ENCODE measurements at regions not wholly inside any gene's neighbourhood (a gene's known extent, or its start where the extent isn't known, plus 50 kb on each side); places are given as distances from the start of the nearest gene placed in this dataset.

DNA sequence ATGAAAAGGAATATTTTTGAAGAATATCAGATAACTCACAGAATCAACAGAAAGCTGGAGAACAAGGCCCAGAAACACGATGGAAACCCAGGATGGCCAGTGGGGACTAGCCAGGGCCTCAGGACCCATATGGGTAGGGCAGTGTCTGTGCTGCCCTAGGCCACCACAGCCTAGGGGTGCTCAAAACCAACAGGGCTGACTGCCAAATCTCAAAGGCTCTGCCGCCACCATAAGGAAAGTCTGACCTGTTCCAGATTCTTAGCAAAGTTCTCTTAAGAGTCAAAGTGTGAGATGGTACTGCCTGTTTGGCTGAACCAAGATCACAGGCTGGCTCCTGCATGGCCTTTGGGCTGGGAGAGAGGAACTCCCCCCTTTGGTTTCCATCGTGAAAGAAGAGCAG is 164.7 kb upstream of the CTTNBP2NL start (continued):
- TF ChIP-seq NCOA4 (IDR thresholded peaks at IDR 0.05; ENCODE audit: partially characterized antibody) (no peak), ZNF780A (CRISPR knock-in tag; IDR thresholded peaks at IDR 0.05) (no peak), XRCC3 (IDR thresholded peaks at IDR 0.05) (no peak), NR4A1 (CRISPR knock-in tag; IDR thresholded peaks at IDR 0.05) (no peak), NR4A1 (tag; IDR thresholded peaks at IDR 0.05) (no peak), ARNT (IDR thresholded peaks at IDR 0.05) (no peak), POLR3G (IDR thresholded peaks at IDR 0.05; ENCODE audit: extremely low read depth, insufficient read length, insufficient replicate concordance) (no peak), ZFP1 (CRISPR knock-in tag; IDR thresholded peaks at IDR 0.05) (no peak), YY1 (IDR thresholded peaks at IDR 0.05; ENCODE audit: borderline replicate concordance in 1 of 3, control insufficient read depth in 1 of 3, extremely low read depth in 1 of 3, insufficient read depth in 3 of 3, insufficient read length in 1 of 3, insufficient replicate concordance in 2 of 3, low read depth in 1 of 3, low read length in 2 of 3) (no peak), TSC22D4 (tag; IDR thresholded peaks at IDR 0.05) (no peak), RB1 (IDR thresholded peaks at IDR 0.05; ENCODE audit: low read depth) (no peak)
- TF ChIP-seq, protein P1, sequence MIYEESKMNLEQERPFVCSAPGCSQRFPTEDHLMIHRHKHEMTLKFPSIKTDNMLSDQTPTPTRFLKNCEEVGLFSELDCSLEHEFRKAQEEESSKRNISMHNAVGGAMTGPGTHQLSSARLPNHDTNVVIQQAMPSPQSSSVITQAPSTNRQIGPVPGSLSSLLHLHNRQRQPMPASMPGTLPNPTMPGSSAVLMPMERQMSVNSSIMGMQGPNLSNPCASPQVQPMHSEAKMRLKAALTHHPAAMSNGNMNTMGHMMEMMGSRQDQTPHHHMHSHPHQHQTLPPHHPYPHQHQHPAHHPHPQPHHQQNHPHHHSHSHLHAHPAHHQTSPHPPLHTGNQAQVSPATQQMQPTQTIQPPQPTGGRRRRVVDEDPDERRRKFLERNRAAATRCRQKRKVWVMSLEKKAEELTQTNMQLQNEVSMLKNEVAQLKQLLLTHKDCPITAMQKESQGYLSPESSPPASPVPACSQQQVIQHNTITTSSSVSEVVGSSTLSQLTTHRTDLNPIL (CRISPR knock-in tag; IDR thresholded peaks at IDR 0.05) = no peak
- TF ChIP-seq, protein P2, sequence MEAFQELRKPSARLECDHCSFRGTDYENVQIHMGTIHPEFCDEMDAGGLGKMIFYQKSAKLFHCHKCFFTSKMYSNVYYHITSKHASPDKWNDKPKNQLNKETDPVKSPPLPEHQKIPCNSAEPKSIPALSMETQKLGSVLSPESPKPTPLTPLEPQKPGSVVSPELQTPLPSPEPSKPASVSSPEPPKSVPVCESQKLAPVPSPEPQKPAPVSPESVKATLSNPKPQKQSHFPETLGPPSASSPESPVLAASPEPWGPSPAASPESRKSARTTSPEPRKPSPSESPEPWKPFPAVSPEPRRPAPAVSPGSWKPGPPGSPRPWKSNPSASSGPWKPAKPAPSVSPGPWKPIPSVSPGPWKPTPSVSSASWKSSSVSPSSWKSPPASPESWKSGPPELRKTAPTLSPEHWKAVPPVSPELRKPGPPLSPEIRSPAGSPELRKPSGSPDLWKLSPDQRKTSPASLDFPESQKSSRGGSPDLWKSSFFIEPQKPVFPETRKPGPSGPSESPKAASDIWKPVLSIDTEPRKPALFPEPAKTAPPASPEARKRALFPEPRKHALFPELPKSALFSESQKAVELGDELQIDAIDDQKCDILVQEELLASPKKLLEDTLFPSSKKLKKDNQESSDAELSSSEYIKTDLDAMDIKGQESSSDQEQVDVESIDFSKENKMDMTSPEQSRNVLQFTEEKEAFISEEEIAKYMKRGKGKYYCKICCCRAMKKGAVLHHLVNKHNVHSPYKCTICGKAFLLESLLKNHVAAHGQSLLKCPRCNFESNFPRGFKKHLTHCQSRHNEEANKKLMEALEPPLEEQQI (IDR thresholded peaks at IDR 0.05) = no peak

Measured in K562 (cell line).